IPS-18c (cell line): ENCODE measurements at regions not wholly inside any gene's neighbourhood (a gene's known extent, or its start where the extent isn't known, plus 50 kb on each side); places are given as distances from the start of the nearest gene placed in this dataset.

Experiments
- H3K4me3 ChIP-seq: 2 replicates; pipeline ENCODE4 v1.7.0; 2013; ENCODE audit warnings: low read depth, mild to moderate bottlenecking, low read length, moderate library complexity; ENCODE audit not compliant: insufficient read depth
- H3K9me3 ChIP-seq: one replicate; pipeline ENCODE4 v1.6.1; 2013; ENCODE audit warnings: mild to moderate bottlenecking, low read length, moderate library complexity; ENCODE audit not compliant: control insufficient read depth, insufficient read depth

- H3K4me3 ChIP-seq: no peak overlapping the region
- no peaks in the 10 kb centered on the region for H3K9me3 ChIP-seq
Measured at GRCh38 chr16:85432606-85433005, 180.5 kb upstream of the GSE1 start.

- Histone ChIP-seq H3K4me3 (no peak overlapping the region), H3K9me3 (no peaks in the 10 kb centered on the region)
Measured at GRCh38 chr16:85433477-85433876, 179.6 kb upstream of the GSE1 start.

- H3K9me3 ChIP-seq: no peaks in the 10 kb centered on the region
- no peak overlapping the region for H3K4me3 ChIP-seq
Measured at GRCh38 chr16:85435286-85435685, 177.8 kb upstream of the GSE1 start.

GRCh38 chr16:85435700-85436099, 177.4 kb upstream of the GSE1 start:
- Histone ChIP-seq H3K9me3 (no peaks in the 10 kb centered on the region), H3K4me3 (no peak overlapping the region)

GRCh38 chr16:85436207-85436606, 176.9 kb upstream of the GSE1 start:
- Histone ChIP-seq H3K4me3 (no peak overlapping the region), H3K9me3 (no peaks in the 10 kb centered on the region)

- Histone ChIP-seq H3K9me3 (no peaks in the 10 kb centered on the region), H3K4me3 (no peak overlapping the region; the same call in 1 of the 2 replicates)
Measured at GRCh38 chr16:85436636-85437165, 176.4 kb upstream of the GSE1 start.

GRCh38 chr16:85437166-85438052, 175.7 kb upstream of the GSE1 start:
- peak overlapping the region; percentile 38 for H3K4me3 ChIP-seq
- no peaks in the 10 kb centered on the region for H3K9me3 ChIP-seq

- Histone ChIP-seq H3K9me3 (no peaks in the 10 kb centered on the region), H3K4me3 (no peak overlapping the region)
Measured at GRCh38 chr16:85438981-85439685, 174.0 kb upstream of the GSE1 start.

- H3K9me3 ChIP-seq: no peaks in the 10 kb centered on the region
- H3K4me3 ChIP-seq: no peak overlapping the region
Measured at GRCh38 chr16:85440744-85441143, 172.4 kb upstream of the GSE1 start.

- H3K9me3 ChIP-seq: no peaks in the 10 kb centered on the region
- H3K4me3 ChIP-seq: no peak overlapping the region
Measured at GRCh38 chr16:85441189-85441889, 171.8 kb upstream of the GSE1 start.

- peaks cover under 1% of the 10 kb centered on the region for H3K9me3 ChIP-seq
Measured at GRCh38 chr16:85441890-85442670, 171.0 kb upstream of the GSE1 start.

GRCh38 chr16:85443116-85443515, 170.0 kb upstream of the GSE1 start:
- Histone ChIP-seq H3K9me3 (peaks cover 2% of the 10 kb centered on the region), H3K4me3 (no peak overlapping the region)

More at GRCh38 chr16:85441890-85442670, 171.0 kb upstream of the GSE1 start:
- H3K4me3 ChIP-seq: no peak overlapping the region

- peaks cover 2% of the 10 kb centered on the region for H3K9me3 ChIP-seq
- no peak overlapping the region for H3K4me3 ChIP-seq
Measured at GRCh38 chr16:85443531-85443930, 169.6 kb upstream of the GSE1 start.

- H3K4me3 ChIP-seq: no peak overlapping the region
Measured at GRCh38 chr16:85445064-85445778, 167.9 kb upstream of the GSE1 start.

GRCh38 chr16:85445779-85446222, 167.3 kb upstream of the GSE1 start:
- Histone ChIP-seq H3K4me3 (no peak overlapping the region), H3K9me3 (peaks cover 2% of the 10 kb centered on the region)

More at GRCh38 chr16:85445064-85445778, 167.9 kb upstream of the GSE1 start:
- peaks cover 2% of the 10 kb centered on the region for H3K9me3 ChIP-seq
